Jurkat, Clone E6-1 (cell line): ENCODE measurements at regions not wholly inside any gene's neighbourhood (a gene's known extent, or its start where the extent isn't known, plus 50 kb on each side); places are given as distances from the start of the nearest gene placed in this dataset.
"Not testable (repeated sequence)": the region's sequence is repeated elsewhere in the genome, so short reads cannot be mapped to it uniquely, and the experiment has no call there.

Experiments used
- DNase-seq: peaks from one replicate; pipeline ENCODE4 v3.0.0-alpha.2; 2011; ENCODE audit warnings: low read depth, low spot score
- H3K4me3 ChIP-seq: 2 replicates; pipeline ENCODE4 v1.5.1; 2011; ENCODE audit warnings: mild to moderate bottlenecking, low read length, control low read depth, moderate library complexity

GRCh38 chr5:163569284-163569683, 63.9 kb downstream of the MAT2B start:
- H3K4me3 ChIP-seq = no peak overlapping the region
- DNase-seq = no peak

- no peak for DNase-seq
- H3K4me3 ChIP-seq = no peak overlapping the region
Observed at GRCh38 chr5:163571744-163572143, 66.3 kb downstream of the MAT2B start.

- no peak overlapping the region for H3K4me3 ChIP-seq
- no peak for DNase-seq
Observed at GRCh38 chr5:163574472-163575440, 69.3 kb downstream of the MAT2B start.

- DNase-seq = no peak
- no peak overlapping the region for H3K4me3 ChIP-seq
Observed at GRCh38 chr5:163578652-163579051, 73.2 kb downstream of the MAT2B start.

- no peak for DNase-seq
- no peak overlapping the region for H3K4me3 ChIP-seq
Observed at GRCh38 chr5:163579729-163580128, 74.3 kb downstream of the MAT2B start.

GRCh38 chr5:163580516-163580915, 75.1 kb downstream of the MAT2B start:
- H3K4me3 ChIP-seq = no peak overlapping the region
- no peak for DNase-seq

GRCh38 chr5:163583491-163584153, 78.2 kb downstream of the MAT2B start:
- not testable (repeated sequence) for DNase-seq, H3K4me3 ChIP-seq

- H3K4me3 ChIP-seq = no peak overlapping the region
- no peak for DNase-seq
Observed at GRCh38 chr5:163585206-163585605, 79.8 kb downstream of the MAT2B start.

- no peak overlapping the region for H3K4me3 ChIP-seq
- DNase-seq = no peak
Observed at GRCh38 chr5:163586531-163586956, 81.1 kb downstream of the MAT2B start.

- no peak for DNase-seq
- no peak overlapping the region for H3K4me3 ChIP-seq
Observed at GRCh38 chr5:163594951-163595350, 89.5 kb downstream of the MAT2B start.

GRCh38 chr5:163595932-163596607, 90.7 kb downstream of the MAT2B start:
- no peak overlapping the region for H3K4me3 ChIP-seq
- no peak for DNase-seq

GRCh38 chr5:163596608-163597315, 91.3 kb downstream of the MAT2B start:
- DNase-seq = no peak
- H3K4me3 ChIP-seq = no peak overlapping the region

GRCh38 chr5:163604013-163604412, 98.6 kb downstream of the MAT2B start:
- DNase-seq = peak; percentile 4
- H3K4me3 ChIP-seq = no peak overlapping the region

- no peak for DNase-seq
- no peak overlapping the region for H3K4me3 ChIP-seq
Observed at GRCh38 chr5:163607256-163607655, 101.8 kb downstream of the MAT2B start.

- DNase-seq = no peak
- no peak overlapping the region for H3K4me3 ChIP-seq
Observed at GRCh38 chr5:163608621-163609020, 103.2 kb downstream of the MAT2B start.

GRCh38 chr5:163609910-163610309, 104.5 kb downstream of the MAT2B start:
- DNase-seq = no peak
- H3K4me3 ChIP-seq = no peak overlapping the region

- DNase-seq = no peak
- no peak overlapping the region for H3K4me3 ChIP-seq
Observed at GRCh38 chr5:163612358-163613149, 107.1 kb downstream of the MAT2B start.

- DNase-seq = no peak
- H3K4me3 ChIP-seq = no peak overlapping the region
Observed at GRCh38 chr5:163613150-163613442, 107.7 kb downstream of the MAT2B start.

GRCh38 chr5:163614787-163615186, 109.4 kb downstream of the MAT2B start:
- no peak for DNase-seq
- no peak overlapping the region for H3K4me3 ChIP-seq
